ENCODE measurements at regions not wholly inside any gene's neighbourhood (a gene's known extent, or its start where the extent isn't known, plus 50 kb on each side); places are given as distances from the start of the nearest gene placed in this dataset.

GRCh38 chr2:75772908-75773630 lies 62.4 kb upstream of the GCFC2 start:
- Mint-ChIP-seq H3K4me3 (no peak overlapping the region), H3K27ac (no peak overlapping the region), H3K9me3 (peaks cover 4% of the 10 kb centered on the region), H3K27me3 (peaks cover 28% of the 10 kb centered on the region), H3K4me1 (no peaks in the 10 kb centered on the region), H3K36me3 (no peaks in the 10 kb centered on the region)

DNA sequence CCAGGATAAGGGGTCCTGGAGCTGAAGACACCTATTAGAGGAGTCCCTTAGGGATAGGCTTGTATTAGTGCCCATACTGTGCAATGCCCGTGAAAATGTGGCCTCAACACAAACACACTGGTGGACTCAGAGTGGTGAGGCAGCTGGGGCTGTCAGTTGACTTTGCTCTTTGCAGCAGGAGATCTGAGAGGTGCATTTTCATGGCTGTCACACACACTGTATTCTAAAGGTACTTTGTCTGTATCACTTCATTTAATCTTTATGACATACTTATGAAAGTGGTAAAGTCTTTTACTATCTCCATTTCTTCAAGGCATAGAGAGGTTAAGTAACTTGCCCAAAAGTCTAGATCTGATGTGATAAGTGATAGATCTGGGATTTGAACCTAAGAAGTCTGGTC lies 55.1 kb upstream of the GCFC2 start:
- Mint-ChIP-seq H3K4me3 (no peak overlapping the region), H3K36me3 (no peaks in the 10 kb centered on the region), H3K4me1 (no peaks in the 10 kb centered on the region), H3K27me3 (peaks cover 13% of the 10 kb centered on the region), H3K9me3 (no peaks in the 10 kb centered on the region), H3K27ac (no peak overlapping the region)

DNA sequence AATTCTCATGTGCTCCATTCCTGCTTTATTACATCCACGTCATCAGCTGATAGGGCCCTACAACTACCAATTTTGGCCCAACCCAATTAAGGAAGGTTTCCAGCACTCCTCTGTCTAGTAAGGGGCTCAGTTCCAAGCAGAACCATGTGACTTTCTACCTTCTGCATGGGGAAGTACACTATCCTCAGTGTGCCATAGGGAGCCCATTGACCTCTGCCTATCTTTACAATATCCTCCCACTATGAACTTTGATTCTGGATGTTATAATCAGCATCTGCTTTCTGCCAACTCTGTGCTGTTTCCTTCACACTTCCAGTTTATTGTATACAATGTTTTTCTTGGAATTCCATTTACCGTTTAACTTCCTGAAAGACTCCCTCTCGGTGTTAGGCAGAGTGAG lies 53.9 kb upstream of the GCFC2 start:
- Mint-ChIP-seq H3K36me3 (no peaks in the 10 kb centered on the region), H3K4me3 (no peak overlapping the region), H3K27me3 (peaks cover 10% of the 10 kb centered on the region), H3K4me1 (no peaks in the 10 kb centered on the region), H3K9me3 (no peaks in the 10 kb centered on the region), H3K27ac (no peak overlapping the region)
